Loucy (cell line): ENCODE measurements at regions not wholly inside any gene's neighbourhood (a gene's known extent, or its start where the extent isn't known, plus 50 kb on each side); places are given as distances from the start of the nearest gene placed in this dataset.

ENCODE experiments used
- H2AFZ ChIP-seq: fragments of 200-600 bp; sonication (generic); 2 replicates; pipeline ENCODE4 v1.6.0; 2016; ENCODE audit warnings: antibody characterized with exemption, mild to moderate bottlenecking, low read length, moderate library complexity
- H3F3A ChIP-seq: fragments of 200-600 bp; 2 replicates; pipeline ENCODE4 v1.6.0; 2016; ENCODE audit warnings: antibody characterized with exemption, low read depth, mild to moderate bottlenecking
- H3K27me3 ChIP-seq: fragments of 200-600 bp; sonication (generic); 2 replicates; pipeline ENCODE4 v1.6.1; 2014; ENCODE audit warnings: low read length, mild to moderate bottlenecking; ENCODE audit not compliant: insufficient read depth, poor library complexity, severe bottlenecking
- H3K36me3 ChIP-seq: fragments of 200-600 bp; sonication (generic); 2 replicates; pipeline ENCODE4 v1.6.1; 2016; ENCODE audit warnings: low read length; ENCODE audit not compliant: insufficient read depth
- H3K4me1 ChIP-seq: fragments of 200-600 bp; sonication (generic); 2 replicates; pipeline ENCODE4 v1.5.1; 2014; ENCODE audit warnings: low read length, mild to moderate bottlenecking; ENCODE audit not compliant: insufficient read depth, poor library complexity, severe bottlenecking
- H3K4me2 ChIP-seq: fragments of 200-600 bp; sonication (generic); 2 replicates; pipeline ENCODE4 v1.6.0; 2014; ENCODE audit warnings: antibody characterized with exemption, low read length, low read depth, mild to moderate bottlenecking; ENCODE audit not compliant: poor library complexity, severe bottlenecking
- H3K4me3 ChIP-seq: fragments of 200-600 bp; sonication (generic); 2 replicates; pipeline ENCODE4 v1.5.1; 2014; ENCODE audit warnings: low read length, mild to moderate bottlenecking, mixed read lengths; ENCODE audit not compliant: poor library complexity, severe bottlenecking
- H3K79me2 ChIP-seq: fragments of 200-600 bp; sonication (generic); 2 replicates; pipeline ENCODE4 v1.6.1; 2014; ENCODE audit warnings: low read length; ENCODE audit not compliant: insufficient read depth
- H3K9ac ChIP-seq: fragments of 200-600 bp; sonication (generic); 2 replicates; pipeline ENCODE4 v1.6.0; 2014; ENCODE audit warnings: mild to moderate bottlenecking, low read depth, low read length, moderate library complexity; ENCODE audit not compliant: poor library complexity, severe bottlenecking
- H3K9me2 ChIP-seq: fragments of 200-600 bp; sonication (generic); replicated peaks from 2 replicates; pipeline ENCODE4 v1.6.1; 2016; ENCODE audit warnings: low read depth, low read length, mixed read lengths
- H3K9me3 ChIP-seq: fragments of 200-600 bp; sonication (generic); 2 replicates; pipeline ENCODE4 v1.6.1; 2014; ENCODE audit warnings: mild to moderate bottlenecking, antibody characterized with exemption, low read length, low read depth; ENCODE audit not compliant: insufficient read depth
- H4K20me1 ChIP-seq: fragments of 200-600 bp; sonication (generic); 2 replicates; pipeline ENCODE4 v1.6.0; 2014; ENCODE audit warnings: antibody characterized with exemption, low read length, mild to moderate bottlenecking; ENCODE audit not compliant: insufficient read depth, poor library complexity, severe bottlenecking
- CTCF ChIP-seq: fragments of 200-600 bp; sonication (generic); conservative IDR thresholded peaks from 2 replicates; pipeline ENCODE4 v1.5.1; 2014; ENCODE audit warnings: mild to moderate bottlenecking, antibody characterized with exemption, low read length
- EZH2phosphoT487 ChIP-seq: fragments of 200-600 bp; IDR thresholded peaks from 2 replicates; pipeline ENCODE4 v1.6.1; 2018; ENCODE audit warnings: antibody characterized with exemption, mild to moderate bottlenecking, moderate library complexity, borderline replicate concordance

GRCh38 chr4:182150645-182151044 is 92.6 kb upstream of the TENM3 start:
- Histone ChIP-seq H3K4me3 (no peak overlapping the region), H3F3A (no peaks in the 10 kb centered on the region), H3K9me3 (no peaks in the 10 kb centered on the region), H4K20me1 (no peaks in the 10 kb centered on the region), H3K79me2 (no peaks in the 10 kb centered on the region), H3K9ac (no peak overlapping the region), H3K9me2 (no peaks in the 10 kb centered on the region), H3K4me1 (no peaks in the 10 kb centered on the region), H2AFZ (no peak overlapping the region), H3K27me3 (no peaks in the 10 kb centered on the region), H3K36me3 (no peaks in the 10 kb centered on the region), H3K4me2 (no peak overlapping the region)
- TF ChIP-seq EZH2phosphoT487: no peak
- TF ChIP-seq CTCF: no peak

DNA sequence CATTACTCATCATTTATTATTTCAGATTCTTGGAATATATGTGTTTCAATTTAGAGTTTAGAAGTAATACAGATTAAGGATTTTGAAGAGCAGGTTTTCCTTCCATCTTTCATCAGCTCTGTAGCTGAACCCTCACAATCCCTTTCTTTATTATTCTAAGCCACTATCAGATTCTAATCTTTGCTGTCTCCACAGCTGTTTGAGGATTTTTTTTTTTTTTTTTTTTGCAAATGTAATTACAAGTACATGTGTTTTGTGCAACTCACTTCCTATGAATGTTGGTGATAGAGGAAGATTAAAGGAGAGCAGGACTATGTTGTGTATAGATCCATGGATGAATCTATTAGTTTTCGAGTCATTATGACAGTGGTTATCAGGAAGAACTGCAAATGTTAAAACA is 87.4 kb upstream of the TENM3 start:
- Histone ChIP-seq H2AFZ (no peak overlapping the region), H3K4me3 (no peak overlapping the region), H3F3A (no peaks in the 10 kb centered on the region), H3K36me3 (no peaks in the 10 kb centered on the region), H4K20me1 (no peaks in the 10 kb centered on the region), H3K9ac (no peak overlapping the region), H3K9me2 (no peaks in the 10 kb centered on the region), H3K79me2 (no peaks in the 10 kb centered on the region), H3K27me3 (no peaks in the 10 kb centered on the region), H3K9me3 (no peaks in the 10 kb centered on the region), H3K4me1 (no peaks in the 10 kb centered on the region), H3K4me2 (no peak overlapping the region)
- no peak for TF ChIP-seq EZH2phosphoT487
- no peak for TF ChIP-seq CTCF

- TF ChIP-seq EZH2phosphoT487 (no peak), CTCF (no peak)
- Histone ChIP-seq H3K4me1 (no peaks in the 10 kb centered on the region), H4K20me1 (no peaks in the 10 kb centered on the region), H3K4me2 (no peak overlapping the region), H3K79me2 (no peaks in the 10 kb centered on the region), H2AFZ (no peak overlapping the region), H3K9ac (no peak overlapping the region), H3K36me3 (no peaks in the 10 kb centered on the region), H3K9me3 (no peaks in the 10 kb centered on the region), H3K27me3 (no peaks in the 10 kb centered on the region), H3K4me3 (no peak overlapping the region), H3K9me2 (no peaks in the 10 kb centered on the region), H3F3A (no peaks in the 10 kb centered on the region)
Observed at GRCh38 chr4:182163180-182163579, 80.0 kb upstream of the TENM3 start.
